Natural killer cell (primary cell): ENCODE measurements at regions not wholly inside any gene's neighbourhood (a gene's known extent, or its start where the extent isn't known, plus 50 kb on each side); places are given as distances from the start of the nearest gene placed in this dataset.
"Not testable (repeated sequence)": the region's sequence is repeated elsewhere in the genome, so short reads cannot be mapped to it uniquely, and the experiment has no call there.

Source experiments
- ATAC-seq, 3 donors: fragments of 150-1000 bp in 2 of 3; fragments of 200-7000 bp in 1 of 3; cut with Tn5 transposase; 1 replicate in 1 of 3; 2 replicates in 2 of 3; pipeline ENCODE4 v1.10.0; 2021; ENCODE audit warnings: mild to moderate bottlenecking in 2 of 3, moderate library complexity in 2 of 3
- DNase-seq, 2 donors: peaks; one replicate each; pipeline versions ENCODE4 v3.0.0 to v3.0.0-alpha.2; 2013 to 2021; ENCODE audit warnings: mixed read lengths in 1 of 2
- H3K27ac ChIP-seq: one replicate; pipeline ENCODE4 v1.5.1; 2013; ENCODE audit warnings: mild to moderate bottlenecking, low read length
- H3K27me3 ChIP-seq: one replicate; pipeline ENCODE4 v1.6.1; 2013; ENCODE audit warnings: low read length; ENCODE audit not compliant: control insufficient read depth, insufficient read depth
- H3K36me3 ChIP-seq: one replicate; pipeline ENCODE4 v1.6.1; 2013; ENCODE audit warnings: low read length; ENCODE audit not compliant: control insufficient read depth, insufficient read depth
- H3K4me1 ChIP-seq: one replicate; pipeline ENCODE4 v1.6.1; 2013; ENCODE audit warnings: low read length; ENCODE audit not compliant: control insufficient read depth, insufficient read depth
- H3K4me3 ChIP-seq: one replicate; pipeline ENCODE4 v1.5.1; 2013; ENCODE audit warnings: low read length
- H3K9me3 ChIP-seq: one replicate; pipeline ENCODE4 v1.6.1; 2013; ENCODE audit warnings: low read length; ENCODE audit not compliant: control insufficient read depth, insufficient read depth
- H3K27ac Mint-ChIP-seq, 2 donors: one replicate each; pipeline ENCODE4 v1.8.0; 2022; ENCODE audit warnings: mild to moderate bottlenecking in 2 of 2, mixed read lengths in 2 of 2, moderate library complexity in 1 of 2
- H3K27me3 Mint-ChIP-seq, 2 donors: one replicate each; pipeline ENCODE4 v1.8.0; 2022; ENCODE audit warnings: low read depth in 2 of 2, mixed read lengths in 2 of 2
- H3K36me3 Mint-ChIP-seq: one replicate; pipeline ENCODE4 v1.8.0; 2022; ENCODE audit warnings: mixed read lengths
- H3K4me1 Mint-ChIP-seq, 2 donors: one replicate each; pipeline ENCODE4 v1.8.0; 2022; ENCODE audit warnings: mixed read lengths in 2 of 2
- H3K4me3 Mint-ChIP-seq: one replicate; pipeline ENCODE4 v1.8.0; 2022; ENCODE audit warnings: mild to moderate bottlenecking, moderate library complexity, mixed read lengths
- H3K9me3 Mint-ChIP-seq, 2 donors: one replicate each; pipeline ENCODE4 v1.8.0; 2022; ENCODE audit warnings: mixed read lengths in 2 of 2
- CTCF ChIP-seq: fragments of 200-600 bp; IDR thresholded peaks from one replicate; pipeline ENCODE4 v1.8.0; 2022; ENCODE audit warnings: antibody characterized with exemption
- WGBS: methylation state at CpG from one replicate; pipeline ENCODE4 v1.1.7; 2013; ENCODE audit warnings: missing lambda C conversion rate; ENCODE audit not compliant: insufficient coverage; 5-methylcytosine and 5-hydroxymethylcytosine counted together
- intact Hi-C: fragments of 100-400 bp; cut with micrococcal nuclease; formaldehyde crosslinking; loops from one replicate; pipeline ENCODE4 v1.14.2; 2022

GRCh38 chr2:242017086-242017485, 147.6 kb downstream of the RTP5 start:
- ATAC-seq = no peak
- TF ChIP-seq CTCF = no peak
- 87% methylated on average over 10 of the region's 10 CpGs for WGBS

GRCh38 chr2:242018416-242018815, 148.9 kb downstream of the RTP5 start:
- H3K36me3 Mint-ChIP-seq, H3K4me3 ChIP-seq, H3K36me3 ChIP-seq, H3K4me3 Mint-ChIP-seq, intact Hi-C loops, H3K27ac ChIP-seq, H3K27me3 ChIP-seq, DNase-seq, H3K9me3 Mint-ChIP-seq, H3K27ac Mint-ChIP-seq, H3K4me1 ChIP-seq, H3K4me1 Mint-ChIP-seq, H3K9me3 ChIP-seq, ATAC-seq: not testable (repeated sequence)
- WGBS = 85% methylated on average over 10 of the region's 10 CpGs
- H3K27me3 Mint-ChIP-seq = peaks cover 37 to 55% of the 10 kb centered on the region in 2 donors

More at GRCh38 chr2:242017086-242017485, 147.6 kb downstream of the RTP5 start:
- H3K27ac ChIP-seq = no peak overlapping the region
- H3K4me1 ChIP-seq = no peaks in the 10 kb centered on the region
- DNase-seq = no peak
- Mint-ChIP-seq H3K27me3 (peaks cover 24 to 45% of the 10 kb centered on the region in 2 donors), H3K27ac (no peak overlapping the region), H3K4me3 (no peak overlapping the region), H3K9me3 (no peaks in the 10 kb centered on the region), H3K4me1 (peaks cover 0 to 9% of the 10 kb centered on the region in 2 donors), H3K36me3 (no peaks in the 10 kb centered on the region)
- intact Hi-C loops = no loop called here
- H3K36me3 ChIP-seq = no peaks in the 10 kb centered on the region
- H3K9me3 ChIP-seq = no peaks in the 10 kb centered on the region
- peaks cover under 1% of the 10 kb centered on the region for H3K27me3 ChIP-seq
- H3K4me3 ChIP-seq = no peak overlapping the region

- Mint-ChIP-seq H3K4me3 (no peak overlapping the region), H3K9me3 (no peaks in the 10 kb centered on the region), H3K27me3 (peaks cover 46 to 61% of the 10 kb centered on the region in 2 donors), H3K27ac (no peak overlapping the region), H3K36me3 (no peaks in the 10 kb centered on the region), H3K4me1 (peaks cover 0 to 9% of the 10 kb centered on the region in 2 donors)
- 88% methylated on average over 11 of the region's 11 CpGs for WGBS
- no peak overlapping the region for H3K27ac ChIP-seq
- TF ChIP-seq CTCF = no peak
- ATAC-seq (no peak), DNase-seq (no peak)
- no peaks in the 10 kb centered on the region for H3K4me1 ChIP-seq
- H3K36me3 ChIP-seq = no peaks in the 10 kb centered on the region
- H3K27me3 ChIP-seq = peaks cover 2% of the 10 kb centered on the region
- no peaks in the 10 kb centered on the region for H3K9me3 ChIP-seq
- no peak overlapping the region for H3K4me3 ChIP-seq
- intact Hi-C loops = no loop called here
These were observed 149.8 kb downstream of the RTP5 start for GRCh38 chr2:242019344-242019743.

- H3K9me3 ChIP-seq = no peaks in the 10 kb centered on the region
- no peak overlapping the region for H3K4me3 ChIP-seq
- Mint-ChIP-seq H3K27ac (no peak overlapping the region), H3K36me3 (no peaks in the 10 kb centered on the region), H3K9me3 (no peaks in the 10 kb centered on the region), H3K4me1 (peaks cover 0 to 14% of the 10 kb centered on the region in 2 donors), H3K27me3 (peaks cover 57 to 69% of the 10 kb centered on the region in 2 donors), H3K4me3 (no peak overlapping the region)
- peaks cover 4% of the 10 kb centered on the region for H3K27me3 ChIP-seq
- 56% methylated on average over 26 of the region's 26 CpGs for WGBS
- ATAC-seq (no peak), DNase-seq (peak in 1 of 2 donors; percentile 17)
- H3K36me3 ChIP-seq = no peaks in the 10 kb centered on the region
- intact Hi-C loops = no loop called here
- no peak for TF ChIP-seq CTCF
- no peaks in the 10 kb centered on the region for H3K4me1 ChIP-seq
- H3K27ac ChIP-seq = no peak overlapping the region
These were observed 150.9 kb downstream of the RTP5 start for GRCh38 chr2:242020196-242021004.
